HUDEP-2 (cell line): ENCODE measurements at regions not wholly inside any gene's neighbourhood (a gene's known extent, or its start where the extent isn't known, plus 50 kb on each side); places are given as distances from the start of the nearest gene placed in this dataset.
A peak's percentile ranks its signal among the peaks of the same experiment; 100 is the strongest.
"Not testable (repeated sequence)": the region's sequence is repeated elsewhere in the genome, so short reads cannot be mapped to it uniquely, and the experiment has no call there.

Source experiments
- DNase-seq, 76 experiments: peaks; one replicate each; lab custom pipeline; 2025; ENCODE audit not compliant: unreplicated experiment in 76 of 76; lab: John Stamatoyannopoulos, UW

DNA sequence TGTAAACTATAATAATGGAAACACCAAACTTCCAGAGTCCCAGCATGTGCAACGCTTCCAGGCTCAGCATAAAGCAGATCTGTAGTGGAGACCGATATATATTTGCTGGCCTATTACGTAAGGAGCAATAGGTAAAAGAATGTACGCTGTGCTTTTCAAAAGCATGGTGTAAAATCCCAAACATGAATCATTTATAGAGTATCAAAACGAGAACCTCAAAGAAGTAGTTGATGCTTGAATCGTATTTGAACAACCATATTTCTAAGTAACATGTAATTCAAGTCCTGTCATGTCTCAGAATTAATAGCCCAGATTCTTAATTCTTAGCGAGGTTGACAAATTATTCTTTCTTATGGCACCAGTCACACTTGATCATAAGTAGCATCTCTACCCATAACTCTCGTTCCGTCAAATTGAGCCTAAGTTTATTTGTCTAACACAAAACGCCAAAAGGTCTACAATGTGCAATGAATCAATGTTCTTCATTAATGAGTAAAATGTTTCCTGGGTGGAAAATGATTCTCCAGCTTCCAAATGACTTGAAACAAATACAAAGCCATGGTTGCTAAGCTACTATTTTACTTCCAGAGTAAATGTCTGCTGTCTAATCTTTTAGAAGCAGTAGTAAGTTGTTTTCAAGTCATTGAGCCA is 811.5 kb upstream of the FRG1 start:
- DNase-seq: no peak

DNA sequence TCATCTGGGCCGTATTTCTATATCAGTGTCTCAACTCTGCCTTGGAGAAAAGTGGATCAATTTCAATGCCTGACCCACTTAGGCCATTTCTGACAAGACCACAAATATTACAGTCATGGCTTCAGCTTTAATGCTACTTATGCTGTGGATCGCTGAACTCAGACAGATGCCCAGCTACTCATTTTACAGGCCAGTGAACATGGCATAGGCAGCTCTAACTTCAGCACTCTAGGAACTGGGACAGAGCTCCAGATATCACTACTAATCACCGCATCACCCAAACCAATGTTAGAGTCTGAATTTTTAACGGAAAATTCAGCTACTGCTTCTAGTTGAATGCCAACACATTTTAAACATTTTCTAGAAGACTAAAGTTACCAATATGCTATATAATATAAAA is 809.6 kb upstream of the FRG1 start:
- DNase-seq: no peak

DNA sequence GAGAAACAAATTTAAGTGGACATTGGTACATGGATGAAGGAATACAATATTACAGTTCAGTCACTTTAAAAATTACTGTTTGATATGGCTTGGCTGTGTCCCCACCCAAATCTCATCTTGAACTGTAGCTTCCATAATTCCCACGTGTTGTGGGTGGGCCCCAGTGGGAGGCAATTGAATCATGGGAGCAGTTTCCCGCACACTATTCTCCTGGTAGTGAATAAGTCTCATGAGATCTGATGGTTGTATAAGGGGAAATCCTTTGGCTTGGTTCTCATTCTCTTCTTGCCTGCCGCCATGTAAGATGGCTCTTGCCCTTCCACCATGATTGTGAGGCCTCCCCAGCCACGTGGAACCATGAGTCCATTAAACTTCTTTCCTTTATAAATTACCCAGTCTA is 804.2 kb upstream of the FRG1 start:
- no peak for DNase-seq

DNA sequence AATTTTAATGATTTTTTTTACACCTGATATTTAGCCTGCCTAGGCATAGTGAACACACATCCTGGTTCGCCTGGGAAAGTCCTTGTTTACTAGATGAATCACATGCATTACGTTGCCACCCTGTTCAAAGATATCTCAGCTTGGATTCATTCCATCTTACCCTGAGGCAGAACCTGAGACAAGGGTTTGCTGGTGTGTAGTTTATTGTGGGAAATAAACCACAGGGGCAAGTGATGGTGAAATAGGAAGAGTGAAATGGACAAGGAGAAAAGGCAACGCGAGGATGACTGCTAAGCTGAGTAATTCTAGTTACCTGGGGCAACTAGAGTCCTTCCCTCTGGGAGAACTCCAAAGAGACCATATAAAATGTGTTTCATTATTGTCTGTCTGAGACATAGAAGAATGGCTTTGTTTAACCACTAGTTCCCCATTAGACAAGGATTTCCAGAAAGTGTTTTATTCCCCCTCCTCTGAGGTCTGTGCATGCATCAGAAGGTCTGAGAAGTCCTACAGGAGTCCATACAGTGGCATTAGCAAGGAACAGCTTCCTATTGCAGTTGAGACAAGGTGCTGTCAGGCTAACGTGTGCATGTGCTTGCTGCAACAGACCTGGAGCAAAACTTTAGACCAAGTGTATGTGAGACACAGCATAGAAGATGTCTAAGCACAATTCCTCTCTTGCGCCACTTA is 797.3 kb upstream of the FRG1 start:
- DNase-seq: no peak

GRCh38 chr4:189147005-189147929 is 793.4 kb upstream of the FRG1 start:
- no peak for DNase-seq

DNA sequence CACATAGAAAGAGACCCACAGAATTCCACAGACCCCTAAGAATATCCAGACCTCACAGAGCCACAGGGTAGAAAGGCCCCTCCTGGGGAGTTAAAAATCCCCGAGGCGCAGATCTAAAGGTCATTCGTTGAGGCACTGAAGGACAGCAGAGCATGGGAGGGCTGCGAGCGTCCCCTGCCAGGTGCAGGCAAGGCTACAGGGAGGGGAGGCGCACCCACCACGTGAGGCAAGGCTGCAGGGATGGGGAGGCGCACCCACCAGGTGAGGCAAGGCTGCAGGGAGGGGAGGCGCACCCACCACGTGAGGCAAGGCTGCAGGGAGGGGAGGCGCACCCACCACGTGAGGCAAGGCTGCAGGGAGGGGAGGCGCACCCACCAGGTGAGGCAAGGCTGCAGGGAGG is 785.6 kb upstream of the FRG1 start:
- DNase-seq: not testable (repeated sequence)

DNA sequence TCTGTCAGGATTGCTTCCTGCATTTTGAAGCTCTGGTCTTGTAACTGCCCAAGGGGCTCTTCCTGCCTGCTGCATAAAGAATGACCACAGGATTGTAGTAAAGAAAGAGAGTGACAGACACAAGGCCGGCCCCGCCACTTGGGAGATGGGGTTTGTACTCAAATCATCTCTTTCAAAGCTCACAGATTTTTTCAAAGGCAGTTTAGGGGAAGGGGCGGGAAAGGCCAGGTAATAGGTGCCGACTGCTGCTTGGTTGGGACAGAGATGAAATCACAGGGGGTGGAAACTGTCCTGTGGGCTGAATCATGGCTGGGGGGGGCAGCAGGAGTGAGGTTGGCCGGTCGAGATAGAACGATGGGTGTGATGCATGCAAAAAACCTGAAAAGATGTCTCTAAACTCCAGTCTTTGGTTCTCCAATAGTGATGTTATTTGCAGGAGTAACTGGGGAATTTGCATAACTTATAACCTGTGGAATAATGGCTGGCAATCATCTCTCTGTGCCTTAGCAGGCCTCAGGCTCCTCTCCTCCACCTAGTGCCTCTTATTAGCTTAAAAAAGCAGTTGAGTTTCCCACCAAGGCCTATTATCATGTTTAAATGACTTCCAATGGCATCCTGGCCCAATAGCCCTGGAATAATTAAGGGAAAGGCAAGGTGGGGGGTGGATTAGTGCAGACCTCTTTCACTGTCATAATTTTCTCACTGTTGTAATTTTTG is 778.4 kb upstream of the FRG1 start:
- no peak for DNase-seq

DNA sequence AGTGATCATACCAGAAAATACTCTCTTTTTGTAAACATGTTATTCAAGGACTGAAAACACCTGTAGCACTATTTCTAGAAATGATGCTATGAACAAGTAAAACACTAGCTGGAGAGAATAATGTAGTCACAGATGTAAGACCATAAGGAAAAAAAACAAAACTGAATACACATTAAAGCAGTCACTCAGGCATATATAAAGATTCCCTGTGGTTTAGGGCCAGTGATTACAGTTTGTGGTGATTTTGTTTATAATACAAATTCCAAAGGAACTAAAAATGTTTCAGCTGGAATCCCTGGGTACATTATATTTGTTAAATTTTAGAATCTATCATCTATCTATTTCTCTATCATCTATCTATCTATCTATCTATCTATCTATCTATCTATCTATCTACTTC is 777.8 kb upstream of the FRG1 start:
- DNase-seq: no peak

DNA sequence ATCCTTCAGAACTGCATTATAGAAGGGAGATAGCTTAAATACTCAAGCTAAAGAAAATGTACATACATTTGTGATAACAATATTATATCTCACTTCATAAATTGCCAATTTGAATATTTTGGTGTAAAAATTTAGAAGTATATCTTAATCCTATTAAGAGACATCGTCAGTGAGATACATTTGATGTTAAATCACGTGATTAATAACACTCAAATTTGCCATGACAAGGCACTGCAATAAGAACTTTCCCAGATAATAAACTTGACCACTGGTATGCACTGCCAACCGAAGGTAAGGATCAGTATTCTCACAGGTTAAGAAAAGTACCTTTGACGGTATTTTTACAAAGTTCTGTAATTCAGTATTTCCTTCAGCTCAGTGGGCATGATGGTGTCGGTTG is 764.7 kb upstream of the FRG1 start:
- no peak for DNase-seq

- no peak for DNase-seq
Observed at GRCh38 chr4:189177130-189177529, 763.5 kb upstream of the FRG1 start.

GRCh38 chr4:189178125-189178746 is 762.4 kb upstream of the FRG1 start:
- DNase-seq: no peak

DNA sequence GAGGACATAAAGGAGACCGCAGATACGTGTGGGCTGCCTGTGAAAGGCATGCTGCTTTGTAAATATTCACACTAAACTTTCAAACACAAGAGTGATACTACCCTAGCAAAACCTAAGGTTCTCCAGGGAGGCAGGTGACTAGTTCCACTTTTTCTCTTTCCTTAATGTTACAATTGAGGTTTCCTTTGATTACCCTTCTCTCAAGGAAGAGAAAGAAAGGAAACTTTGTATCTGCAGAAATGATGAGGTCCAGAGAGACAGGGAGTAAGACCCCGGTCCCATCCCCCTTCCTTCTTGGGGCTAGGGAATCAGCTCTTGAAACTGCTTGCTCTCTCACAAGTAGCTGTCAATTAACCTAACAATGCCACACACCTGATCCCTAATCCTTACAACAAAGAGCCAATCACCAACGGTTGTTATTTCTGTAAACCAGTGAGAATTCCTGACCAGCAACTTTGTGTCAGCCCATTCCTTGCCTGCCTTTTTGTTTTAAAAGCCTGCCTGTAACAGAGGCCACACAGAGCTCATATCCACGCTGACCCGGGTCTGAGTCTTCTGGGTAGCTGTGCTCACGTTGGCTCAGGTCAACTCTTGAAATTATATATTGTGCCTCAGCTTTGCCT is 754.8 kb upstream of the FRG1 start:
- DNase-seq: no peak

GRCh38 chr4:189187531-189188052 is 753.1 kb upstream of the FRG1 start:
- no peak for DNase-seq

DNA sequence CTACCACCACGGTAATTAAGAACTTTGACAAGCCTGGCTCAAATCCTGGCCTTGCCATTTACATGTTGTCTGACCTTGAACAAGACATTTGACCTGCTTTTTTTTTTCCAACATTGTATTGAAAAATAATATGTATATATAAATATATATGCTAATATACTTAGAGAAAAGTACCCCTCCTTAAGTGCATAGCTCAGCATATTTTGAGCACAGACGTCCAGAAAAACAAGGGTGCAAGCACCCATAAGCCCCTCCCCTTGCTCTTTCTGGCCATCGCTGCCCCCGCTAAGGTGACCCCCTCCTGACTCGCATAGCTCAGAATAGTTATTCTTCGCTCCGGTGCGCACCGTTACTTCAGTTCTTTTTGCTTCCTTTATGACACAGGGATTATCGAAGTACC is 742.0 kb upstream of the FRG1 start:
- DNase-seq: no peak

DNA sequence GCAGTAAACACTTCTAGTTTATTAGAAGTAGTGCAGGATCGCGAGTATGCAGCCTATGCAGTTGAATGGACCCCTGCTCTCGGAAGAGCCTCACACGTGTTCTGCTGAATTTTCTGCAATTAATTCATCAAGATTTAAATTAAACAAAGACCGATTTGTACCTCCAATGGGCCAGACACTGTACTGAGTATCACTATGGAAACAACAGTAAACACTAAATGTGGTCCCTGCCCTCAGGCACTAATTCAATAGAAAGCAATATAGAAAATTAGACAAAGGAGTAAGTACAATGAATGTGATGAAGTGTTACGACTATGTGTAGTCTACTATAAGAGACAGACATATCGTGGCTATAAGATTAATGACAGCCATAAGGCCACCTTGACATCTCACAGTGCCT is 740.3 kb upstream of the FRG1 start:
- no peak for DNase-seq

GRCh38 chr4:189202182-189202868 is 738.3 kb upstream of the FRG1 start:
- DNase-seq: peak in 11 of 76 experiments; percentile 0 to 23 (median 2)

GRCh38 chr4:189202869-189203271 is 737.8 kb upstream of the FRG1 start:
- DNase-seq: no peak

DNA sequence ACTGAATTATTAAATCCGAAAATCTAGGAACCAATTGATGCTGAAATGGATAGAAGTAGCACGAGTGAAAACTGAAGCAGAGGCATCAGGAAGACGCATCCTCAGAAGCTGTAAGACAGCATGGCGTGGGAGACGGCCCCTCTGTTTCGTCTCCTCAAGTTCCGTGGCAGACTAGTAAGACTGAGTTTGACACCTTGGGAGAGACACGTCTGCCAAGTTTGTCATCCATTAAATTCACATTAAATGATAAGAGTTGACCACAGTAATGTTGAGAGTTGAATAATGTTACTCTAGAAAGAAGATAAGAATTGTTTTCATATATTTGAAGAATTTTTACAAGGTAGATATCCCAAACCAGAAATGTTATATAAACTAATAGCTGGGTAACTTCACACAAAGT is 736.1 kb upstream of the FRG1 start:
- DNase-seq: no peak

- no peak for DNase-seq
Observed at GRCh38 chr4:189206953-189207352, 733.7 kb upstream of the FRG1 start.
